NB4 (cell line): ENCODE measurements at regions not wholly inside any gene's neighbourhood (a gene's known extent, or its start where the extent isn't known, plus 50 kb on each side); places are given as distances from the start of the nearest gene placed in this dataset.
"Not testable (repeated sequence)": the region's sequence is repeated elsewhere in the genome, so short reads cannot be mapped to it uniquely, and the experiment has no call there.

ENCODE experiments used
- DNase-seq: peaks from one replicate; pipeline ENCODE4 v3.0.0; 2010; ENCODE audit warnings: low read depth
- H3K4me3 ChIP-seq: one replicate; pipeline ENCODE4 v1.5.1; 2011; ENCODE audit warnings: mild to moderate bottlenecking, low read depth, low read length, moderate library complexity
- CTCF ChIP-seq: IDR thresholded peaks from one replicate; pipeline ENCODE4 v1.5.1; 2012; ENCODE audit warnings: low read depth, low read length
- MAX ChIP-seq: IDR thresholded peaks from 2 replicates; pipeline ENCODE4 v1.6.1; 2011; ENCODE audit warnings: low read depth, low read length
- MYC ChIP-seq: IDR thresholded peaks from 2 replicates; pipeline ENCODE4 v1.6.1; 2011; ENCODE audit warnings: low read depth, low read length
- POLR2A ChIP-seq: IDR thresholded peaks from 2 replicates; pipeline ENCODE4 v1.6.1; 2011; ENCODE audit warnings: mild to moderate bottlenecking; ENCODE audit not compliant: insufficient read length; ENCODE audit errors: extremely low read depth

DNA sequence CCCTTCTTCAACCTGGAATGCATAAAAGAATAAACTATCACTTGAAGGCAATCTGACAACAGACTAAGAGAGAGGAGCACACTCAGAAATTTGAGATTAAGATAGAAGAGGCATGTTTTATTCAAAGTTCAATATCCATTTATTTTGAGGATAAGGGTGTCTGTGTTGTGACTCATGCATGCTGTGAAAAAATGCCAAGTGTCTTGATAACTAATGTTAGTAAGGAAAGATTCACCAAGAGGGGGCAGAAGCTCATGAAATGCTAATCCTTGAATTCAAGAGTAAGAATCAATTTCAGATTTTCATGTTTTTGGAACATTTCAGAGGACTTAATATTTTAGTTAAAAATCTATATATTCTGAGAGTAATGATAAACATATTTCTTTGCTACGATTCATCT, 94.0 kb downstream of the IFI44 start:
- H3K4me3 ChIP-seq = no peak overlapping the region
- TF ChIP-seq CTCF = no peak
- TF ChIP-seq MAX = no peak
- TF ChIP-seq POLR2A = no peak
- no peak for TF ChIP-seq MYC
- no peak for DNase-seq

- TF ChIP-seq MYC (no peak), CTCF (no peak)
- H3K4me3 ChIP-seq = no peak overlapping the region
- DNase-seq = no peak
These were observed 95.5 kb downstream of the IFI44 start for GRCh38 chr1:78745111-78745510.

- H3K4me3 ChIP-seq = not testable (repeated sequence)
These were observed 104.0 kb downstream of the IFI44 start for GRCh38 chr1:78753679-78754078.

GRCh38 chr1:78755986-78756385, 106.4 kb downstream of the IFI44 start:
- H3K4me3 ChIP-seq = no peak overlapping the region
- no peak for TF ChIP-seq POLR2A
- TF ChIP-seq MAX = no peak
- no peak for TF ChIP-seq CTCF
- TF ChIP-seq MYC = no peak
- DNase-seq = no peak

More at GRCh38 chr1:78753679-78754078, 104.0 kb downstream of the IFI44 start:
- not testable (repeated sequence) for DNase-seq

DNA sequence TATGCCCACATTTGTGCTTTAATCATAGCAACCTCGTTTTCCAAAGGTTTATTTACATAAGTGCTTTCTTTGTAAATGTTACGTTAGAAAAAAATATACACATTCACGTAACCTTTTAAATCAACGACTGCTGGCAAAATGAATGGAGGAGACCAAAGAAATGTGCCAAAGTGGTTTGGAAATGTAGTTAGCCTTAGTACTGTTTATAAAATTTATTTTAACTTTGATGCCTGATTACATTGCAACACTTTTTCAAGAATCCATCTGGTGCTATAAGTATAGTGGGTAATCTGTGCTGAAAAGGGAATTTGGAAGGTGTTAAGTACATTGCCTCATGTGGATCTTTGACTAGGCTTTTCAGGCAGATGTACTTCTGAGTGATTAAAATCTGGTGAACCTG, 108.9 kb downstream of the IFI44 start:
- H3K4me3 ChIP-seq = no peak overlapping the region
- TF ChIP-seq MYC (no peak), CTCF (no peak), POLR2A (no peak)
- DNase-seq = no peak

DNA sequence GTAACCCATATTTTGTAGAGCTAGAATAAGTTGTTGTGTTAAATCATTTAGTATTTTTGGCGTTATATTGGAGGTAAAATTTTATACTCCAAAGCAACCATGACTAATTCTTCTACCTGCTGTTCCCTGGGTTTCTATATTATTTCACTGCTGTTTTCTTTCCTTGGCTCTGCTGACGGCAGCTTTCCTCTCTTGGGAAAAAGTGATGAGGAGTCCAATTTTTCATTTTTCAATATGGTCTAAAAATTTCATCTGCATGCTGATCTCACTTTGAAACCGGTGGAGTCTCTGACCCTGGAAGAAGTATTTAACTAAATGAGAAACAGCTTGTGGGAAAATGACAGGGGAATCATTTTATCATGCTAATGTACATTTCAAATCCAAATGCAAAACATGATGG, 110.2 kb downstream of the IFI44 start:
- no peak for DNase-seq
- no peak overlapping the region for H3K4me3 ChIP-seq
- TF ChIP-seq MAX (no peak), CTCF (no peak), MYC (no peak)

- DNase-seq = no peak
- TF ChIP-seq CTCF (no peak), MYC (no peak), MAX (no peak), POLR2A (no peak)
These were observed 111.2 kb downstream of the IFI44 start for GRCh38 chr1:78760858-78761257.

More at GRCh38 chr1:78760858-78761257, 111.2 kb downstream of the IFI44 start:
- no peak overlapping the region for H3K4me3 ChIP-seq
